Nephron progenitor cell (in vitro differentiated cells): ENCODE measurements at regions not wholly inside any gene's neighbourhood (a gene's known extent, or its start where the extent isn't known, plus 50 kb on each side); places are given as distances from the start of the nearest gene placed in this dataset.
"Not testable (repeated sequence)": the region's sequence is repeated elsewhere in the genome, so short reads cannot be mapped to it uniquely, and the experiment has no call there.

ENCODE experiments used
- DNase-seq: peaks from one replicate; pipeline ENCODE4 v3.0.0; 2021
- H3K27ac Mint-ChIP-seq: 2 replicates; pipeline ENCODE4 v1.8.0; 2021; ENCODE audit warnings: mild to moderate bottlenecking, moderate library complexity, mixed read lengths
- H3K27me3 Mint-ChIP-seq: 2 replicates; pipeline ENCODE4 v1.8.0; 2021; ENCODE audit warnings: mild to moderate bottlenecking, low read depth, mixed read lengths; ENCODE audit not compliant: poor library complexity
- H3K36me3 Mint-ChIP-seq: 2 replicates; pipeline ENCODE4 v1.8.0; 2021; ENCODE audit warnings: low read depth, mixed read lengths
- H3K4me1 Mint-ChIP-seq: 2 replicates; pipeline ENCODE4 v1.8.0; 2021; ENCODE audit warnings: mixed read lengths
- H3K4me3 Mint-ChIP-seq: 2 replicates; pipeline ENCODE4 v1.8.0; 2021; ENCODE audit warnings: mild to moderate bottlenecking, moderate library complexity, mixed read lengths
- H3K9me3 Mint-ChIP-seq: 2 replicates; pipeline ENCODE4 v1.8.0; 2021; ENCODE audit warnings: mild to moderate bottlenecking, moderate library complexity, mixed read lengths
- TF ChIP-seq, protein P1 (sequence below): fragments of 200-600 bp; sonication (generic); IDR thresholded peaks from 2 replicates; pipeline ENCODE4 v1.5.0; 2021; ENCODE audit warnings: antibody characterized with exemption

DNA sequence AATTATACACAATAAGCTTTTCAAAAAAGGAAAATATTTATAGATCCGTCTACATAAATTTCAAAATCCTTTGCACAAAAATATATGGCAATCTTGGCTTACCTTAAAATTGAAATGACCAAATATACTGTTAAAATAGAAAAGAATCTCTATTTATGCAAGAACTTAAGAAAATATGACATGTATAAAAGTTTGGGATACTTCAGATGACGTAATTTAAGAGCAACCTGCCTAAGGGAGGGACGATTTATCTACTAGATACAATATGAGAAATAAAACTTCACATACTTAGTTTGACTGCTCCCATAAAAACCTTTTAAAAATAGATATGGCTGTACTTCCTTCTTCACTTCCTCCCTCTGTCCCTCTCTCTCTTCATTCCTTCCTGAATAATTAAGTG is 587.3 kb upstream of the SPRY2 start:
- no peaks in the 10 kb centered on the region for H3K4me1 Mint-ChIP-seq
- no peaks in the 10 kb centered on the region for H3K9me3 Mint-ChIP-seq
- TF ChIP-seq, protein P1, sequence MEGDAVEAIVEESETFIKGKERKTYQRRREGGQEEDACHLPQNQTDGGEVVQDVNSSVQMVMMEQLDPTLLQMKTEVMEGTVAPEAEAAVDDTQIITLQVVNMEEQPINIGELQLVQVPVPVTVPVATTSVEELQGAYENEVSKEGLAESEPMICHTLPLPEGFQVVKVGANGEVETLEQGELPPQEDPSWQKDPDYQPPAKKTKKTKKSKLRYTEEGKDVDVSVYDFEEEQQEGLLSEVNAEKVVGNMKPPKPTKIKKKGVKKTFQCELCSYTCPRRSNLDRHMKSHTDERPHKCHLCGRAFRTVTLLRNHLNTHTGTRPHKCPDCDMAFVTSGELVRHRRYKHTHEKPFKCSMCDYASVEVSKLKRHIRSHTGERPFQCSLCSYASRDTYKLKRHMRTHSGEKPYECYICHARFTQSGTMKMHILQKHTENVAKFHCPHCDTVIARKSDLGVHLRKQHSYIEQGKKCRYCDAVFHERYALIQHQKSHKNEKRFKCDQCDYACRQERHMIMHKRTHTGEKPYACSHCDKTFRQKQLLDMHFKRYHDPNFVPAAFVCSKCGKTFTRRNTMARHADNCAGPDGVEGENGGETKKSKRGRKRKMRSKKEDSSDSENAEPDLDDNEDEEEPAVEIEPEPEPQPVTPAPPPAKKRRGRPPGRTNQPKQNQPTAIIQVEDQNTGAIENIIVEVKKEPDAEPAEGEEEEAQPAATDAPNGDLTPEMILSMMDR, result no peak
- H3K27me3 Mint-ChIP-seq, result no peaks in the 10 kb centered on the region
- H3K4me3 Mint-ChIP-seq, result no peak overlapping the region
- DNase-seq, result no peak
- no peak overlapping the region for H3K27ac Mint-ChIP-seq
- H3K36me3 Mint-ChIP-seq, result no peaks in the 10 kb centered on the region

DNA sequence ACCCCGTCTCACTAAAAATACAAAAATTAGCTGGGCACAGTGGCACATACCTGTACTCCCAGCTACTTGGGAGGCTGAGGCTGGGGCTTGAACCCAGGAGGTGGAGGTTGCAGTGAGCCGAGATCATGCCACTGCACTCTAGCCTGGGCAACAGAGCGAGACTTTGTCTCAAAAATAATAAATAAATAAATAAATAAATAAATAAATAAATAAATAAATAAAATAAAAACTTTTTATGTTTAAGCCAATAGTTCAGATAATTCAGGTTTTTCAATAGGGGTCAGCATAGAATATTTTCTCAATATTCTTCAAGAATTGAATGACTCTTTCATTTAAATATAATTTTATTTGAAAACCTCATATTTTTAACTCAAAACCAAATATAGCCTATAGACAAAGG is 585.1 kb upstream of the SPRY2 start:
- not testable (repeated sequence) for H3K36me3 Mint-ChIP-seq, H3K9me3 Mint-ChIP-seq, H3K4me1 Mint-ChIP-seq, H3K4me3 Mint-ChIP-seq, DNase-seq, H3K27ac Mint-ChIP-seq, H3K27me3 Mint-ChIP-seq

DNA sequence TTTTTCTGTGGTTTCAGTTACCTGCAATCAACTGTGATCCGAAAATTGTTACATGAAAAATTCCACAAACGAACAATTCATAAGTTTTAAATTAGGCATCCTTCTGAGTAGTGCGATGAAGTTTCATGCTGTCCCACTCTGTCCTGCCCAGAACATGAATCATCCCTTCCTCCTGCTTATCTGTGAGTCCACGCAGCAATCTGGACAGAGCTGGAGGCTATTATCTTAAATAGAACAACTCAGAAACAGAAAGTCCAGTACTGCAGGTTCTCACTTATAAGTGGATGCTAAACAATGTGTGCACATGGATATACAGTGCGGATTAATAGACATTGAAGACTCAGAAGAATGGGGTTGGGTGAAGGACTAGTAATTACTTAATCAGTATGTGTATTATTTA is 583.7 kb upstream of the SPRY2 start:
- H3K9me3 Mint-ChIP-seq, result no peaks in the 10 kb centered on the region
- no peaks in the 10 kb centered on the region for H3K4me1 Mint-ChIP-seq
- TF ChIP-seq, protein P1, result no peak
- H3K27me3 Mint-ChIP-seq, result peaks cover 4% of the 10 kb centered on the region
- no peak overlapping the region for H3K4me3 Mint-ChIP-seq
- no peaks in the 10 kb centered on the region for H3K36me3 Mint-ChIP-seq
- no peak for DNase-seq
- no peak overlapping the region for H3K27ac Mint-ChIP-seq

DNA sequence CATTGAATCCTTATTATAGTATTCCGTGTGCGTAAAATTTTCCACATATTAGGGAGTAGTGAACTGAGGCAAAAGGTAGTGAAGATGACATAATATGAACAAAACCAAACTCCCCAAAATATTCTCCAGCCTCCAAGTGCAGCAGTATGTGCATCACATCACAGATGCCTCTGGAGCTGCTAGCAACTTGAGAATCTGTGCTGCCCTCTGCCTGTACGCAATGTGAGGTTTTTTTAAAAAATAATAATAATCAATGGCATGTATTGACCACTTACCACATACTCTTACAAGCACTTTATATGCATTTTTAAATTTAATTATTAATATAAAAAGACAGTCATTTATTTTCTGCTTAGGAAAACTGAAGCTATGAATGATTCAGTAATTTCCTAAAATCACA is 583.0 kb upstream of the SPRY2 start:
- H3K4me1 Mint-ChIP-seq, result no peaks in the 10 kb centered on the region
- no peak for DNase-seq
- no peak overlapping the region for H3K4me3 Mint-ChIP-seq
- no peaks in the 10 kb centered on the region for H3K9me3 Mint-ChIP-seq
- H3K27me3 Mint-ChIP-seq, result peaks cover 4% of the 10 kb centered on the region
- TF ChIP-seq, protein P1, result no peak
- no peak overlapping the region for H3K27ac Mint-ChIP-seq
- no peaks in the 10 kb centered on the region for H3K36me3 Mint-ChIP-seq

DNA sequence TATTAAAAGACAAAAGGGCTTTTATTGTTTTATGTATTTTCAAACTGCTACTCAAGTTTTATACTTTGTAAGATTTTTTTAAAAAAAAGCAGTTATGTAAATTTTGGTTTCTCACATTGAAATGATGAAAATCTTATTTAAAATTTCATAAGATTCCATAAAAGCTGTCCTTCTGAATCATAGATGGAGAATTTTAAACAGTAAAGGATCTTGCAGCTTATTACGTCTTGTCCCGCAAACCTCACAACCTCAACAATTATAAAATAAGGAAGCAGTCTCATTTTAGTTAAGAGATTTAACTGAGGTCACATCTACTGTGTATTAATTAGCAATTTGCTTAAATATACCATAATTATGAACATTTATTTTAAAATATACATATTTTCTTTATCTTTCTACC is 581.0 kb upstream of the SPRY2 start:
- Mint-ChIP-seq H3K27ac (no peak overlapping the region), H3K4me1 (no peaks in the 10 kb centered on the region), H3K36me3 (no peaks in the 10 kb centered on the region), H3K9me3 (no peaks in the 10 kb centered on the region), H3K4me3 (no peak overlapping the region), H3K27me3 (peaks cover 4% of the 10 kb centered on the region)
- TF ChIP-seq, protein P1, result no peak
- no peak for DNase-seq

DNA sequence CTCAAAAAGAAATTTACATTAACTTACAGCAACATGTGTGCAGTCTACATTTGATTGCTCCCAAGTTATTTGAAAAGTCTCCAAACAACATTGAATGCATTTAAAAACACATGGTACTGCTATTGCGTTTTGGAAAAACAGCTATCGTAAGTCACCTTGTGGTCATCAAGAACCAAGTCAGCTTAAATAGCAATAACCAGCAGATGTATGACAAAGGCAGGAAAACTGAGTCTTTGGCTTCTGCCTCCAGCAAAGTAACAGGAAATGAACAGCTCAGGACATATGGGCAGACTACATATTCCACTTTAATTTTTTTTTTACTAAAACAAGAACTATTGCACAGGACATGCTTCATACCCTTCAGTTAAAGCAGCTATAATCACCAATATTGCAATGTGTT is 580.6 kb upstream of the SPRY2 start:
- TF ChIP-seq, protein P1, result no peak
- Mint-ChIP-seq H3K27me3 (peaks cover 4% of the 10 kb centered on the region), H3K4me1 (no peaks in the 10 kb centered on the region), H3K9me3 (no peaks in the 10 kb centered on the region), H3K4me3 (no peak overlapping the region), H3K36me3 (no peaks in the 10 kb centered on the region), H3K27ac (no peak overlapping the region)
- no peak for DNase-seq

DNA sequence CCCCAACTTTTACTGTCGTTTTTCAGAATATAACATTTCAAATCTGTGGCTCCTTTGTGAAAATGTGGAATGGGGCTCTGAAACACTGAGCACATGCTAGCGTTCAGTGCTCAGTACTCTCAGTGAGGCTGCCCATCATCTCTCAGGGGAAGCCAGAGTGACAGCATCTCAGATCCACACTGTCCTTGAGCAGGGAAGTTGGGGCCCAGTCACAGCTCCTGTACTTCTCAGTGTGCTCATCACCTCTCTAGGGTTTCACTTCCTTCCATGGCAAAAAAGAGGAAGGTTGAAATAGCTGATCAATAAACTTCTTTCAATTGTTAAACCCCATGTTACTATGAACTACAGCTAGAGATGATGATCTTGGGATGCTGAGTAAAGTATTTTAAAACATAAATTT is 565.9 kb upstream of the SPRY2 start:
- Mint-ChIP-seq H3K36me3 (no peaks in the 10 kb centered on the region), H3K4me1 (no peaks in the 10 kb centered on the region), H3K27me3 (no peaks in the 10 kb centered on the region), H3K4me3 (no peak overlapping the region), H3K27ac (no peak overlapping the region), H3K9me3 (no peaks in the 10 kb centered on the region)
- TF ChIP-seq, protein P1, result no peak
- DNase-seq, result no peak
